Liver (tissue), 8 donors: ENCODE measurements at regions not wholly inside any gene's neighbourhood (a gene's known extent, or its start where the extent isn't known, plus 50 kb on each side); places are given as distances from the start of the nearest gene placed in this dataset.
"Not testable (repeated sequence)": the region's sequence is repeated elsewhere in the genome, so short reads cannot be mapped to it uniquely, and the experiment has no call there.

Experiments
- DNase-seq: peaks from one replicate; pipeline ENCODE4 v3.0.0-alpha.2; 2017; ENCODE audit warnings: low spot score
- H3K27ac ChIP-seq, 2 donors: one replicate each; pipeline ENCODE4 v1.7.0; 2013; ENCODE audit warnings: inconsistent platforms in 2 of 2, low read length in 2 of 2, control low read depth in 1 of 2, low read depth in 1 of 2, mild to moderate bottlenecking in 1 of 2
- H3K27me3 ChIP-seq, 4 donors: one replicate each; pipeline versions ENCODE4 v1.6.1 to v1.7.0; 2013; ENCODE audit warnings: low read length in 3 of 4, inconsistent platforms in 1 of 4, mild to moderate bottlenecking in 1 of 4, moderate library complexity in 1 of 4; ENCODE audit not compliant: control insufficient read depth in 4 of 4, insufficient read depth in 4 of 4
- H3K36me3 ChIP-seq, 4 donors: one replicate each; pipeline versions ENCODE4 v1.6.1 to v1.7.0; 2013; ENCODE audit warnings: low read length in 3 of 4, mild to moderate bottlenecking in 3 of 4, low read depth in 1 of 4, moderate library complexity in 1 of 4; ENCODE audit not compliant: control insufficient read depth in 4 of 4, insufficient read depth in 3 of 4
- H3K4me1 ChIP-seq, 4 donors: one replicate each; pipeline versions ENCODE4 v1.6.1 to v1.7.0; 2013; ENCODE audit warnings: low read length in 3 of 4, mild to moderate bottlenecking in 3 of 4, moderate library complexity in 1 of 4; ENCODE audit not compliant: control insufficient read depth in 4 of 4, insufficient read depth in 4 of 4
- H3K4me3 ChIP-seq, 3 donors: one replicate each; pipeline versions ENCODE4 v1.6.1 to v1.7.0; 2013; ENCODE audit warnings: low read length in 3 of 3, control low read depth in 1 of 3, low read depth in 1 of 3, mild to moderate bottlenecking in 1 of 3
- H3K9ac ChIP-seq, 2 donors: one replicate each; pipeline ENCODE4 v1.7.0; 2013; ENCODE audit warnings: low read length in 2 of 2, mild to moderate bottlenecking in 2 of 2, moderate library complexity in 2 of 2, control low read depth in 1 of 2, low read depth in 1 of 2
- H3K9me3 ChIP-seq, 4 donors: one replicate each; pipeline versions ENCODE4 v1.6.1 to v1.7.0; 2013; ENCODE audit warnings: low read length in 3 of 4; ENCODE audit not compliant: control insufficient read depth in 4 of 4
- CTCF ChIP-seq: fragments of 150-350 bp; IDR thresholded peaks from 2 replicates; pipeline ENCODE4 v1.5.1; 2017; ENCODE audit warnings: improper control_type of control experiment, low read depth, low read length; ENCODE audit not compliant: missing input control
- FOXA1 ChIP-seq: IDR thresholded peaks from 2 replicates; pipeline ENCODE4 v1.6.1; 2016; ENCODE audit warnings: antibody characterized with exemption
- HNF4G ChIP-seq: IDR thresholded peaks from 2 replicates; pipeline ENCODE4 v1.6.1; 2016; ENCODE audit warnings: antibody characterized with exemption
- MAX ChIP-seq: IDR thresholded peaks from 2 replicates; pipeline ENCODE4 v1.6.1; 2016; ENCODE audit warnings: antibody characterized with exemption
- RXRA ChIP-seq, 2 donors: IDR thresholded peaks; 2 replicates each; pipeline ENCODE4 v1.6.1; 2017 to 2018; ENCODE audit warnings: antibody characterized with exemption in 2 of 2, mild to moderate bottlenecking in 1 of 2
- TAF1 ChIP-seq: conservative IDR thresholded peaks from 2 replicates; pipeline ENCODE4 v1.6.1; 2016; ENCODE audit warnings: antibody characterized with exemption, mild to moderate bottlenecking
- YY1 ChIP-seq: IDR thresholded peaks from 2 replicates; pipeline ENCODE4 v1.6.1; 2016; ENCODE audit warnings: antibody characterized with exemption, mild to moderate bottlenecking
- ZBTB33 ChIP-seq: IDR thresholded peaks from 2 replicates; pipeline ENCODE4 v1.6.1; 2016; ENCODE audit warnings: antibody characterized with exemption
- WGBS: extraction: QIAGEN DNeasy Blood & Tissue Kit; methylation state at CpG from one replicate; pipeline ENCODE4 v1.1.7; 2013; 5-methylcytosine and 5-hydroxymethylcytosine counted together
- donor health status: healthy.
- donor health status: healthy.
- donor health status: healthy.
- donor health status: healthy.
- donor health status: healthy.

- TF ChIP-seq FOXA1 (no peak), HNF4G (no peak)
Measured at GRCh38 chr11:93038521-93038920, 69.1 kb downstream of the MTNR1B start (continued).

GRCh38 chr11:93039531-93040240 is 70.2 kb downstream of the MTNR1B start:
- WGBS, result 94% methylated on average over 2 of the region's 2 CpGs
- Histone ChIP-seq H3K36me3 (no peaks in the 10 kb centered on the region), H3K9me3 (no peaks in the 10 kb centered on the region), H3K4me3 (no peak overlapping the region), H3K4me1 (peaks cover 0 to 7% (median 4%) of the 10 kb centered on the region in 4 donors), H3K9ac (no peak overlapping the region), H3K27ac (no peak overlapping the region), H3K27me3 (no peaks in the 10 kb centered on the region)
- no peak for TF ChIP-seq MAX
- TF ChIP-seq CTCF, result no peak
- no peak for DNase-seq

GRCh38 chr11:93041682-93042081 is 72.2 kb downstream of the MTNR1B start:
- H3K27me3 ChIP-seq, result no peaks in the 10 kb centered on the region
- no peaks in the 10 kb centered on the region for H3K9me3 ChIP-seq
- H3K36me3 ChIP-seq, result no peaks in the 10 kb centered on the region
- TF ChIP-seq RXRA (IDR thresholded peaks at IDR 0.05), result no peak
- TF ChIP-seq ZBTB33, result no peak
- no peak for TF ChIP-seq YY1
- no peak for TF ChIP-seq TAF1
- H3K4me1 ChIP-seq, result no peaks in the 10 kb centered on the region
- no peak overlapping the region for H3K9ac ChIP-seq
- no peak overlapping the region for H3K27ac ChIP-seq
- no peak overlapping the region for H3K4me3 ChIP-seq
- no peak for DNase-seq

GRCh38 chr11:93043186-93043585 is 73.7 kb downstream of the MTNR1B start:
- not testable (repeated sequence) for H3K27me3 ChIP-seq, H3K27ac ChIP-seq, H3K4me1 ChIP-seq, DNase-seq, H3K9ac ChIP-seq, H3K4me3 ChIP-seq, H3K9me3 ChIP-seq, H3K36me3 ChIP-seq
- 91% methylated on average over 7 of the region's 7 CpGs for WGBS
